A549 (cell line): ENCODE measurements at regions not wholly inside any gene's neighbourhood (a gene's known extent, or its start where the extent isn't known, plus 50 kb on each side); places are given as distances from the start of the nearest gene placed in this dataset.

Experiments
- CHD2 ChIP-seq: fragments of 150-350 bp; IDR thresholded peaks from 2 replicates; pipeline ENCODE4 v1.6.1; 2014; ENCODE audit warnings: low read length; ENCODE audit not compliant: partially characterized antibody
- EHMT2 ChIP-seq: fragments of 200-600 bp; sonication (generic); IDR thresholded peaks from 2 replicates; pipeline ENCODE4 v1.6.1; 2016; ENCODE audit warnings: antibody characterized with exemption, low read depth, mild to moderate bottlenecking, moderate library complexity
- EP300 ChIP-seq, 2 experiments: fragments of >200 bp; sonication (Bioruptor Twin); formaldehyde crosslinking; IDR thresholded peaks; 2 replicates in 1 of 2; 3 replicates in 1 of 2; pipeline ENCODE4 v1.6.1; 2016 to 2017
- HOXB13 ChIP-seq: fragments of 250-450 bp; sonication (Bioruptor Pico); IDR thresholded peaks from 2 replicates; pipeline ENCODE4 v1.5.0; 2020; ENCODE audit warnings: low read depth, mild to moderate bottlenecking, moderate library complexity
- MAFK ChIP-seq: fragments of 450-650 bp; IDR thresholded peaks from 2 replicates; pipeline ENCODE4 v1.6.1; 2014; ENCODE audit not compliant: partially characterized antibody
- NR3C1 ChIP-seq: fragments of >200 bp; sonication (Bioruptor Twin); formaldehyde crosslinking; IDR thresholded peaks from 3 replicates; pipeline ENCODE4 v1.6.1; 2017
- TF ChIP-seq, protein P1 (sequence below): fragments of >200 bp; sonication (Bioruptor Twin); formaldehyde crosslinking; IDR thresholded peaks from 3 replicates; pipeline ENCODE4 v1.5.1; 2016
- TF ChIP-seq, protein P2 (sequence below): IDR thresholded peaks from 2 replicates; pipeline ENCODE4 v1.6.1; 2012

DNA sequence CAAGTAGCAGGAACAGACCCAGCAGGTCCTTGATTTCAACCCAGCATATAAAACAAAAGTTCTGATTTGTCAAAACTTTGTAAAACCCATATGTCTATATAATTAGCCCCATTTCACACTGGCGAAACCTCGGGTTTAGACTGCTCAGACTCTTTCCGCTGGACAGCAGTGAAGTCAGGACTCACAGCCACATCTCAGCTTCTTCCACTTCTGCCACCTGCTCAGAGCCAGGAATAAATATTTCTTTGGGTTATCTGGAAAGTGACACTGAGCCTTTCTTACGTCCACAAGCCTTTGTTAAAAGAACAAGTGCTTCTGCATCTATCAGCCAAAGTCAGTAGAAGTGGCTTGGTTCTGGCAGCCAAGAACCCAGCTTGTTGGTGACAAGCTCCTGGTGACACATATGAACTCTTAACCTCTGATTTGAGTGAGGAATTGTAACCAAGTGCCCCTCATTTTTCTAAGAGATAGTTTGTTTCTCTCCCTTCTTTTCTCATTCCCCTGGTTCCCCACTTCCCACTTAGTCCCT lies 118.1 kb upstream of the CHD2 start:
- TF ChIP-seq EP300 (IDR thresholded peaks at IDR 0.05) (no peak), HOXB13 (no peak), MAFK (no peak), EHMT2 (no peak), CHD2 (no peak), NR3C1 (no peak)
- TF ChIP-seq, protein P1, sequence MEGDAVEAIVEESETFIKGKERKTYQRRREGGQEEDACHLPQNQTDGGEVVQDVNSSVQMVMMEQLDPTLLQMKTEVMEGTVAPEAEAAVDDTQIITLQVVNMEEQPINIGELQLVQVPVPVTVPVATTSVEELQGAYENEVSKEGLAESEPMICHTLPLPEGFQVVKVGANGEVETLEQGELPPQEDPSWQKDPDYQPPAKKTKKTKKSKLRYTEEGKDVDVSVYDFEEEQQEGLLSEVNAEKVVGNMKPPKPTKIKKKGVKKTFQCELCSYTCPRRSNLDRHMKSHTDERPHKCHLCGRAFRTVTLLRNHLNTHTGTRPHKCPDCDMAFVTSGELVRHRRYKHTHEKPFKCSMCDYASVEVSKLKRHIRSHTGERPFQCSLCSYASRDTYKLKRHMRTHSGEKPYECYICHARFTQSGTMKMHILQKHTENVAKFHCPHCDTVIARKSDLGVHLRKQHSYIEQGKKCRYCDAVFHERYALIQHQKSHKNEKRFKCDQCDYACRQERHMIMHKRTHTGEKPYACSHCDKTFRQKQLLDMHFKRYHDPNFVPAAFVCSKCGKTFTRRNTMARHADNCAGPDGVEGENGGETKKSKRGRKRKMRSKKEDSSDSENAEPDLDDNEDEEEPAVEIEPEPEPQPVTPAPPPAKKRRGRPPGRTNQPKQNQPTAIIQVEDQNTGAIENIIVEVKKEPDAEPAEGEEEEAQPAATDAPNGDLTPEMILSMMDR: no peak
- TF ChIP-seq, protein P2, sequence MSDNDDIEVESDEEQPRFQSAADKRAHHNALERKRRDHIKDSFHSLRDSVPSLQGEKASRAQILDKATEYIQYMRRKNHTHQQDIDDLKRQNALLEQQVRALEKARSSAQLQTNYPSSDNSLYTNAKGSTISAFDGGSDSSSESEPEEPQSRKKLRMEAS: no peak
